Large intestine (tissue), 3 donors: ENCODE measurements at regions not wholly inside any gene's neighbourhood (a gene's known extent, or its start where the extent isn't known, plus 50 kb on each side); places are given as distances from the start of the nearest gene placed in this dataset.

Experiments used
- DNase-seq, 2 donors: peaks; one replicate each; pipeline versions ENCODE4 v3.0.0 to v3.0.0-alpha.2; 2013
- H3K27ac ChIP-seq: one replicate; pipeline ENCODE4 v1.5.1; 2013; ENCODE audit warnings: low read length
- H3K27me3 ChIP-seq: 2 replicates; pipeline ENCODE4 v1.6.1; 2013; ENCODE audit warnings: low read length; ENCODE audit not compliant: control insufficient read depth, insufficient read depth
- H3K36me3 ChIP-seq: 2 replicates; pipeline ENCODE4 v1.6.1; 2013; ENCODE audit warnings: low read length; ENCODE audit not compliant: control insufficient read depth, insufficient read depth
- H3K4me1 ChIP-seq: one replicate; pipeline ENCODE4 v1.6.1; 2013; ENCODE audit warnings: low read length; ENCODE audit not compliant: control insufficient read depth, insufficient read depth
- H3K4me3 ChIP-seq: one replicate; pipeline ENCODE4 v1.5.1; 2013; ENCODE audit warnings: low read length
- H3K9me3 ChIP-seq: one replicate; pipeline ENCODE4 v1.6.1; 2013; ENCODE audit warnings: mild to moderate bottlenecking, low read depth, low read length, moderate library complexity; ENCODE audit not compliant: control insufficient read depth
- WGBS: methylation state at CpG from one replicate; pipeline ENCODE4 v1.1.5; 2013; ENCODE audit warnings: low lambda C conversion rate; ENCODE audit not compliant: insufficient coverage; 5-methylcytosine and 5-hydroxymethylcytosine counted together

DNA sequence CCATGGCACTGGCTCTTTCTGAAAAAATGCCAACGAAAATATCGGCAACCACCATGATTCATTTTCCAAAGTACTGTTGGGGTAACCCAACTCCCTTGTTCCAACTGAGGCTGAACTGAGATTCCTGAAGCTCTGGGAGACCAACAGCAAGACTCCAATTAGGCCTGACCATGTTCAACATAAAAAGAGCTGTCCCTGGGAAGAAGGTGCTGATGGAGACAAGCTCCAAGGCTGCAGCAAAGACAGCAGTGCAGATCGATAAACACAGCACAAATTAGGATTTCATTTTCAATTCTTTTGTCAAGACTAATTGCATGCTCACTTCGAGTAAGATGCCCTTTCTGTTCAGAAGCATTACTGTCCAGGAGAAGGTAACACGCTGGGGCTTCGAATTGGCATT, 968.0 kb downstream of the UQCRFS1 start:
- no peak for DNase-seq
- Histone ChIP-seq H3K27ac (no peak overlapping the region), H3K4me3 (no peak overlapping the region), H3K4me1 (no peaks in the 10 kb centered on the region), H3K27me3 (no peaks in the 10 kb centered on the region), H3K9me3 (no peaks in the 10 kb centered on the region), H3K36me3 (no peaks in the 10 kb centered on the region)
- WGBS, result no CpG with 5 or more reads among the region's 6 CpGs

- H3K9me3 ChIP-seq, result no peaks in the 10 kb centered on the region
- 0% methylated on average over 1 of the region's 7 CpGs for WGBS
- H3K4me1 ChIP-seq, result no peaks in the 10 kb centered on the region
- H3K4me3 ChIP-seq, result no peak overlapping the region
- H3K36me3 ChIP-seq, result no peaks in the 10 kb centered on the region
- no peak overlapping the region for H3K27ac ChIP-seq
- H3K27me3 ChIP-seq, result no peaks in the 10 kb centered on the region
- no peak for DNase-seq
Observed at GRCh38 chr19:28242317-28242927, 970.5 kb downstream of the UQCRFS1 start.

- Histone ChIP-seq H3K9me3 (no peaks in the 10 kb centered on the region), H3K4me1 (no peaks in the 10 kb centered on the region), H3K4me3 (no peak overlapping the region), H3K27ac (no peak overlapping the region), H3K36me3 (no peaks in the 10 kb centered on the region), H3K27me3 (no peaks in the 10 kb centered on the region)
- no CpG with 5 or more reads among the region's 5 CpGs for WGBS
- DNase-seq, result no peak
Observed at GRCh38 chr19:28239270-28239669, 973.7 kb downstream of the UQCRFS1 start.

DNA sequence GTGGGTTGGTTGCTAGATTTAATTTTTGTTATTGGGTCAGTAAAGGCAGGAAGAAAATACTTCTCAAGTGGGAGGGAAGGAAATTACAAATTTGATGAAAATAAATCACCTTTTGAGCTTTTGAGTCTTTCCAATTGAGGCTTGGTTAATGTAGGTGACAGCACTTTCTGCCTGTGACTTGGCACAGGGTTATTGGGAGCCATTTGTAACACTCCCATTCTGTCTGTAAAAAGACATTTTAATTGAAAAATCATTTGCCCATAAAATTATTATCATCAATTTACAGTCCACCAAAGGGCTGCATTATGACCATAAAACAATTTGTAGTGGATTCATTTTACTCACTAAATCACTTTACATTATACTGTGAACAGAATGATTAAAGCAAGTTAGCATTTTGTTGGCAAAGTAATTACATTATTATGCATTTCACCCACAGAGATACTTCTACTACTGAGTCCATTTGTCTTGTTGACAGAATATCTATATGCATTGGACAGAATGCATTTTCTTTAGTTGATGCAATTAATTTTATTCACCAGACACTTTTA, 974.6 kb downstream of the UQCRFS1 start:
- H3K4me1 ChIP-seq, result no peaks in the 10 kb centered on the region
- no peak overlapping the region for H3K27ac ChIP-seq
- H3K4me3 ChIP-seq, result no peak overlapping the region
- no peaks in the 10 kb centered on the region for H3K9me3 ChIP-seq
- H3K27me3 ChIP-seq, result no peaks in the 10 kb centered on the region
- no peaks in the 10 kb centered on the region for H3K36me3 ChIP-seq
- DNase-seq, result no peak

GRCh38 chr19:28235606-28236125, 977.3 kb downstream of the UQCRFS1 start:
- no peaks in the 10 kb centered on the region for H3K36me3 ChIP-seq
- no peak overlapping the region for H3K27ac ChIP-seq
- no peak overlapping the region for H3K4me3 ChIP-seq
- no CpG with 5 or more reads among the region's 4 CpGs for WGBS
- no peaks in the 10 kb centered on the region for H3K4me1 ChIP-seq
- DNase-seq, result no peak
- no peaks in the 10 kb centered on the region for H3K9me3 ChIP-seq
- no peaks in the 10 kb centered on the region for H3K27me3 ChIP-seq

- no peaks in the 10 kb centered on the region for H3K4me1 ChIP-seq
- no peaks in the 10 kb centered on the region for H3K9me3 ChIP-seq
- DNase-seq, result no peak
Observed at GRCh38 chr19:28234637-28235036, 978.3 kb downstream of the UQCRFS1 start.

DNA sequence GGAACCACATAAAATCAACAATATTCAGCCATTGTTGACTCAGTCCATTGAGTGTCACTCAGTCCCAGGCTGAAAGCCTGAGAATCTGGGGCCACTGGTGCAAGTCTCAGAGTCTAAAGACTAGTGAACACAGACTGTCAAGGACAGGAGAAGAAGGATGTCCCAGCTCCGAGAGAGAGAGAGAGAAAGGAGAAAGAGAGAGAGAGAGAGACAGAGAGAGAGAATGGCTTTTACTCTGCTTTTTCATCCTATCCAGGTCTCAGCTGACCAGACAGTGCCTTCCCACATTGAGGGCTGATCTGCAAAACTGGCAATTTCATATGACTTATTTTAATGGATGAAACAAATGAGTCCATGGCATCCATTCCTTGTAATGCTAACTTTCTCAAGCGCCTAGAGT, 984.1 kb downstream of the UQCRFS1 start:
- no peaks in the 10 kb centered on the region for H3K36me3 ChIP-seq
- no peaks in the 10 kb centered on the region for H3K4me1 ChIP-seq
- no peak overlapping the region for H3K27ac ChIP-seq
- no CpG with 5 or more reads among the region's 2 CpGs for WGBS
- no peaks in the 10 kb centered on the region for H3K27me3 ChIP-seq
- DNase-seq, result no peak
- H3K4me3 ChIP-seq, result no peak overlapping the region
- no peaks in the 10 kb centered on the region for H3K9me3 ChIP-seq

More at GRCh38 chr19:28234637-28235036, 978.3 kb downstream of the UQCRFS1 start:
- WGBS, result 63% methylated on average over 2 of the region's 6 CpGs
- Histone ChIP-seq H3K36me3 (no peaks in the 10 kb centered on the region), H3K27ac (no peak overlapping the region), H3K4me3 (no peak overlapping the region), H3K27me3 (no peaks in the 10 kb centered on the region)

DNA sequence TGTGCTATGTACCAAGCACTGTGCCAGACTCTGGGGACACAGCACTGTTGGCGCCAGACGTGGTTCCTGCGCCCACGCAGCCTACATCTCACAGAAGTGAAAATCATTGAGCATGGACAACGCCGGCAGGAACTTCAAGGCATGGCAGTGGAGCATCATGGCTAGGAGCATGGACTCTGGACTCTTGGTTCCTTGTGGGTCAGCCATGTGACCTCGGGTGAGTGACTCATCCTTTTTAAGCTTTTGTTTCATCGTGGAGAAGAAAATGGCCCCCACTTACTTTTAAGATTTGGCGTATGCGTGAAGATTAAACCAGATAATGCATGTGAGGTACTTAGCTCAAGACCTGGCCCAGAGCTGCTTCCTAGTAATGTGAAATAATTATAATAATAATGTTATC, 988.5 kb downstream of the UQCRFS1 start:
- no peak for DNase-seq
- Histone ChIP-seq H3K27me3 (no peaks in the 10 kb centered on the region), H3K4me1 (no peaks in the 10 kb centered on the region), H3K27ac (no peak overlapping the region), H3K4me3 (no peak overlapping the region), H3K36me3 (no peaks in the 10 kb centered on the region), H3K9me3 (no peaks in the 10 kb centered on the region)
- WGBS, result 90% methylated on average over 2 of the region's 10 CpGs

GRCh38 chr19:28221736-28222135, 991.2 kb downstream of the UQCRFS1 start:
- no peaks in the 10 kb centered on the region for H3K9me3 ChIP-seq
- no peaks in the 10 kb centered on the region for H3K27me3 ChIP-seq
- no peaks in the 10 kb centered on the region for H3K36me3 ChIP-seq
- no peaks in the 10 kb centered on the region for H3K4me1 ChIP-seq
- no peak overlapping the region for H3K27ac ChIP-seq
- WGBS, result 80% methylated on average over 2 of the region's 3 CpGs
- DNase-seq, result no peak
- H3K4me3 ChIP-seq, result no peak overlapping the region

DNA sequence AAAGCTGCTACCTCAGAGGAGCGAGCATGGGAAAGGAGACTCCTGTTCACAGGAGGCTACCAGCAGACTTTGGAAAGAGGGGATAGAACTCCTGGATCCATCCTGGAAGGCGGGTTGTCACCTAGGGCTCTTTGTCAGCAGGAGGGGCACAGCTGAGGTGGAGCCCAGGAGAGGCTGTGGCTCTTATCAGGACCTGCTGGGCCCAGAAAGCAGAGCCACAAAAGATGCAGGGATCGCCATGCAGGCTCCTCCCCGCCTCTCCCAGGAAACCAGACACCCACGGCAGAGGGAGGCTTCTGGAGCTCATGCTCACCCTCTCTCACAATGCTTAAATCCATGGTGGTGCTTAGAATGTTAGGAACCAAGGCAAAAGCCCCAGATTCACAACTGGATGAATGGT, 994.2 kb downstream of the UQCRFS1 start:
- H3K27me3 ChIP-seq, result no peaks in the 10 kb centered on the region
- H3K27ac ChIP-seq, result no peak overlapping the region
- DNase-seq, result no peak
- no peak overlapping the region for H3K4me3 ChIP-seq
- H3K4me1 ChIP-seq, result no peaks in the 10 kb centered on the region
- WGBS, result no CpG with 5 or more reads among the region's 5 CpGs
- H3K36me3 ChIP-seq, result no peaks in the 10 kb centered on the region
- H3K9me3 ChIP-seq, result no peaks in the 10 kb centered on the region

GRCh38 chr19:28217022-28217421, 995.9 kb downstream of the UQCRFS1 start:
- no peaks in the 10 kb centered on the region for H3K4me1 ChIP-seq
- DNase-seq, result no peak
- no peaks in the 10 kb centered on the region for H3K9me3 ChIP-seq
- no peak overlapping the region for H3K4me3 ChIP-seq
- no peak overlapping the region for H3K27ac ChIP-seq
- no peaks in the 10 kb centered on the region for H3K36me3 ChIP-seq
- WGBS, result no CpG with 5 or more reads among the region's 1 CpG
- no peaks in the 10 kb centered on the region for H3K27me3 ChIP-seq
